Right atrium auricular region (tissue), 2 donors: ENCODE measurements at regions not wholly inside any gene's neighbourhood (a gene's known extent, or its start where the extent isn't known, plus 50 kb on each side); places are given as distances from the start of the nearest gene placed in this dataset.

Experiments
- DNase-seq: peaks from one replicate; pipeline ENCODE4 v3.0.0-alpha.2; 2019; ENCODE audit warnings: low spot score
- H3K27ac ChIP-seq, 2 donors: fragments of 200-600 bp; sonication (generic); 1 replicate in 1 of 2; 2 replicates in 1 of 2; pipeline ENCODE4 v1.5.1; 2016 to 2019
- H3K27me3 ChIP-seq, 2 donors: fragments of 200-600 bp; sonication (generic); one replicate each; pipeline versions ENCODE4 v1.5.1 to v1.6.0; 2017 to 2019
- H3K36me3 ChIP-seq: fragments of 200-600 bp; sonication (generic); one replicate; pipeline ENCODE4 v1.5.1; 2016
- H3K4me1 ChIP-seq, 2 donors: fragments of 200-600 bp; sonication (generic); one replicate each; pipeline versions ENCODE4 v1.5.1 to v1.6.0; 2017 to 2019
- H3K4me3 ChIP-seq, 2 donors: fragments of 200-600 bp; sonication (generic); 1 replicate in 1 of 2; 2 replicates in 1 of 2; pipeline ENCODE4 v1.5.1; 2017 to 2019; ENCODE audit warnings: mild to moderate bottlenecking in 1 of 2, moderate library complexity in 1 of 2
- H3K9me3 ChIP-seq, 2 donors: fragments of 200-600 bp; sonication (generic); one replicate each; pipeline ENCODE4 v1.5.1; 2019
- TF ChIP-seq, protein P1 (sequence below), 2 donors: fragments of 200-600 bp; sonication (generic); IDR thresholded peaks; one replicate each; pipeline ENCODE4 v1.5.1; 2019; ENCODE audit warnings: antibody characterized with exemption in 2 of 2

DNA sequence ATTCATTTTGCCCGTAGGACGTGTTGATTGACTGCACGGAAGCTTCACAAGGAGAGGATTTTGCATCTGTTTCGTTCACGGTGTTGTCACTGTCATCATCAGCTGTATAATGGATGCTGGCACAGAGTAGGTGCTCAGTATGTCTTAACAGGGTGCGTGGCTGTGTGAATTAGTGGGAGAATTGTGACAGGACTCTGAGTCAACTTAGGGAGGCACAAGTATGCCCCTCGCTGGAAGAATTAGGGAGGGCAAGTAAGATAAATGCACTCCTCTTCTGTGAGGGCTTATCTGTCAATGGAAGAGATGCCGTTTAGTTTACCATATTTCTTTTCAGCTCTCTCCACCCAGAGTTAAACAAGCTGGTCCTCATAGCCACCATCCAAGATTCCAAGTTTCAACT lies 107.2 kb downstream of the TRIML1 start:
- Histone ChIP-seq H3K27me3 (no peaks in the 10 kb centered on the region), H3K9me3 (no peaks in the 10 kb centered on the region), H3K4me3 (no peak overlapping the region), H3K4me1 (no peaks in the 10 kb centered on the region), H3K36me3 (no peaks in the 10 kb centered on the region), H3K27ac (no peak overlapping the region)
- TF ChIP-seq, protein P1, sequence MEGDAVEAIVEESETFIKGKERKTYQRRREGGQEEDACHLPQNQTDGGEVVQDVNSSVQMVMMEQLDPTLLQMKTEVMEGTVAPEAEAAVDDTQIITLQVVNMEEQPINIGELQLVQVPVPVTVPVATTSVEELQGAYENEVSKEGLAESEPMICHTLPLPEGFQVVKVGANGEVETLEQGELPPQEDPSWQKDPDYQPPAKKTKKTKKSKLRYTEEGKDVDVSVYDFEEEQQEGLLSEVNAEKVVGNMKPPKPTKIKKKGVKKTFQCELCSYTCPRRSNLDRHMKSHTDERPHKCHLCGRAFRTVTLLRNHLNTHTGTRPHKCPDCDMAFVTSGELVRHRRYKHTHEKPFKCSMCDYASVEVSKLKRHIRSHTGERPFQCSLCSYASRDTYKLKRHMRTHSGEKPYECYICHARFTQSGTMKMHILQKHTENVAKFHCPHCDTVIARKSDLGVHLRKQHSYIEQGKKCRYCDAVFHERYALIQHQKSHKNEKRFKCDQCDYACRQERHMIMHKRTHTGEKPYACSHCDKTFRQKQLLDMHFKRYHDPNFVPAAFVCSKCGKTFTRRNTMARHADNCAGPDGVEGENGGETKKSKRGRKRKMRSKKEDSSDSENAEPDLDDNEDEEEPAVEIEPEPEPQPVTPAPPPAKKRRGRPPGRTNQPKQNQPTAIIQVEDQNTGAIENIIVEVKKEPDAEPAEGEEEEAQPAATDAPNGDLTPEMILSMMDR (IDR thresholded peaks at IDR 0.05) = no peak
- no peak for DNase-seq

DNA sequence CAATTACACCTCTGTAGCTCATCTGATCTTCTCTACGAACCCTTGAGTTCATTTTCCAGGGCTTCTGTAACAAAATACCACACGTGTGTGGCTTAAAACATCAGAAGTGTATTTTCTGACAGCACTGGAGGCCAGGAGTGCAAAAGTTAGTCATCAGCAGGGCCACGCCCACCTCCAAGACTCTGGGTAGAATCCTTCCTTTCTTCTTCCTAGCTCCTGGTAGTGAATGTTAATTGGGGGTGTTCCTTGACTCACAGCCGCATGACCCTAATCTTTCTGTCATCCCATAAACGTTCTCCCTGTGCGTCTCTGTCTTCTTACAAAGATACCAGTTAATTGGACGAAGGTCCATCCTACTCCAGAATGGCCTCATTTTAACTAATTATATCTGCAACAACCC lies 115.0 kb downstream of the TRIML1 start:
- TF ChIP-seq, protein P1 (IDR thresholded peaks at IDR 0.05) = no peak
- Histone ChIP-seq H3K27me3 (no peaks in the 10 kb centered on the region), H3K4me3 (no peak overlapping the region), H3K4me1 (no peaks in the 10 kb centered on the region), H3K27ac (no peak overlapping the region), H3K9me3 (no peaks in the 10 kb centered on the region), H3K36me3 (no peaks in the 10 kb centered on the region)
- no peak for DNase-seq

DNA sequence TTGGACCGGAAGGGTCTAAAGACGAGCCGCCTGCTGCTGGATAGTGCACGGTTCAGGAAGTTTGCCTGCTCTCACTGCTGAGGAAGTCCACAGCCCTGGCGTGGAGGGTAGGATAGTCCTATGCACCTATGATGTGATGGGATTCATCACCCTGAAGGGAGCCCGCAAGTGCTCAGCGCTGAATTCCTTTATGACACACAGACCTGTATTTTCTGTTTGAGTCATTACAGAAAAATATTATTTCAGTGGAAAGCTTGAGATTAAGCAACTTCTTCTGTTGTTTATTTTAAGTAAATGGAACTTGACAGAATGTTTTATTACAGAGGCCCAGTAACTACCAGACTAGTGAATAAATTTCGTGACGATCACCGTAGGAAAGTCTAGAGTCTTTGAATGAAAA lies 123.2 kb downstream of the TRIML1 start:
- Histone ChIP-seq H3K36me3 (no peaks in the 10 kb centered on the region), H3K27me3 (no peaks in the 10 kb centered on the region), H3K27ac (no peak overlapping the region), H3K4me3 (no peak overlapping the region), H3K4me1 (no peaks in the 10 kb centered on the region), H3K9me3 (no peaks in the 10 kb centered on the region)
- TF ChIP-seq, protein P1 (IDR thresholded peaks at IDR 0.05) = no peak
- no peak for DNase-seq

DNA sequence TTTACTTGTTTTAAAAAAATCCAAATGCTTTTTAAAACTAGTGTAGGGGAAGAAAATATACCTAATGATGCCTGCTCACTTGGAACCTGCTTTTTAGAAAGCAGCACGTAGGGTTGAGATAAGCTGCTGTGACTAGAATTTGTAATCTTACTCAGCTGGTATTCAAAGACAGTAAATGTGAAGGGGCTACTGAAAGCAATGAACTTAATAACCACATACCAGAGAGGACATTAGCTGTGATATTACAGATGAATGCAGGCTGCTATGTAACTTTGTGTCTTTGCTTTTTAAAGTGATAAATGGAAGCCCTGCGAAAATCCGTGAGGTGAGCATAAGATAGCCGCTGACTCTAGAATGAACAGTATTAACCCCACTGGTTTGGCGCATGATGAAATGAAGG lies 124.1 kb downstream of the TRIML1 start:
- DNase-seq = no peak
- Histone ChIP-seq H3K27ac (no peak overlapping the region), H3K9me3 (no peaks in the 10 kb centered on the region), H3K27me3 (no peaks in the 10 kb centered on the region), H3K36me3 (no peaks in the 10 kb centered on the region), H3K4me1 (no peaks in the 10 kb centered on the region), H3K4me3 (no peak overlapping the region)
- TF ChIP-seq, protein P1 (IDR thresholded peaks at IDR 0.05) = no peak

DNA sequence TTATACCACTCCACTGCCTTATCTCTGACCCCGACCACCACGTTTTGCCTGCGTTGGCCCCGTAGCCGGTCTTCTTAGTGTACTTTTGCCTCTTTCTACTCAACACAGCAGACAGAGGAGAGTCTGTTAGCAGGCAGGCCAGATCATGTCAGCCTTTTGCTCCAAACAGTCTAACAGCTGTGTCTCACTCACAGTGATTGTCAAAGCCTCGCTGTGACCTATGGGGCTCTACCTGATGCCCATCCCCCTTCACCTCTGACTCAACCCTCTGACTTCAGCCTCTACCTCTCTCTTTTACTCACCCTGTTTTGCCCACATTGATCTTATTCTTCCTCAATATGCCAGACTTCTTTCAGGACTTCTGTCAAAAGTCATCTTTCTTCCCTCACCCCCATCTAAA lies 127.1 kb downstream of the TRIML1 start:
- no peaks in the 10 kb centered on the region for H3K4me1 ChIP-seq
- TF ChIP-seq, protein P1 (IDR thresholded peaks at IDR 0.05) = no peak
- H3K27ac ChIP-seq = no peak overlapping the region
- H3K9me3 ChIP-seq = no peaks in the 10 kb centered on the region
- no peaks in the 10 kb centered on the region for H3K27me3 ChIP-seq
- H3K4me3 ChIP-seq = no peak overlapping the region
- DNase-seq = no peak
- H3K36me3 ChIP-seq = no peaks in the 10 kb centered on the region

DNA sequence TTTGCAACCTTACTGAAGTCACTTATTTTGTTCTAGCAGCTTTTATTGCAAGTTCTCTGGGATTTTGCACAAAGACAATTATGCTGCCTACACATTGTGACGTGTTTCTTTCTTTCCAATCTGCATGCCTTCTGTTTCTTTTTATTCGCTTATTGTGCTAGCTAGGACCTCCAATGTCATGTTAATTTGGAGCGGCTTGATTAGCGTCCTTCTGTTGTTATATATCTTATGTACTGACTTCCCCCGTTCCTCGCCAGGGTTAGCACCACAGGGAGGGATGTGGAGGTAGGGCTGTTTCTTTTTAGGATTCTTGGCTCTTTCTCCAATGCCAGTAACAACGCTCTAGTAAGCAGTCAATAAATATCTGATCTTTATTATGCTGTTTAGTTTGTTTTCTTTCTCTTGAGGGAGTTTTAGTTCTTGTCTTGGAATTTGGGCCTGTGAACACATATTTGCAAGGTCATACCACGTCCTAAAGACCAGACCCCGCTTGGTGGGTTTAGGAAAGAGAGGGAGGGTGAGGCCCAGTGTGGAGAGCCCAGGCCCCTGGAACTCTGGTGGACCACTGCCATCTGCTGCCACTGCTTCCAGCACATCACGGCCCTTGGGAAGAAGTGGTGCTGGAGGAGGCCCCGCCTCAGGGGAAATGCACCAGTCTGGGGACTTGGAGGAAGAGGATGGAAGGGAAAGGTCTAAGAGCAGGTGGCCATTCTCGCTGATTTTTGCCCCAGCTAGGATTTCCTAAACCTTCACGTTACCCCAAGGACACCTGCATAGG lies 129.1 kb downstream of the TRIML1 start:
- TF ChIP-seq, protein P1 (IDR thresholded peaks at IDR 0.05) = no peak
- Histone ChIP-seq H3K9me3 (no peaks in the 10 kb centered on the region), H3K4me3 (no peak overlapping the region), H3K4me1 (no peaks in the 10 kb centered on the region), H3K27me3 (no peaks in the 10 kb centered on the region), H3K36me3 (no peaks in the 10 kb centered on the region), H3K27ac (no peak overlapping the region)
- DNase-seq = no peak
